ENCODE measurements at regions not wholly inside any gene's neighbourhood (a gene's known extent, or its start where the extent isn't known, plus 50 kb on each side); places are given as distances from the start of the nearest gene placed in this dataset.

- H3K36me3 ChIP-seq (replicated peaks; ENCODE audit: control insufficient read depth, insufficient read depth, low read length) = no peaks in the 10 kb centered on the region
- no peak overlapping the region for H3K4me3 ChIP-seq (ENCODE audit: insufficient read depth, low read depth, low read length)
- H3K27me3 ChIP-seq (ENCODE audit: control insufficient read depth, insufficient read depth, low read length) = no peaks in the 10 kb centered on the region
- no peak for DNase-seq
These were observed 921.0 kb upstream of the SLC39A10 start for GRCh38 chr2:194735837-194736542.

- Histone ChIP-seq H3K36me3 (replicated peaks; ENCODE audit: control insufficient read depth, insufficient read depth, low read length) (no peaks in the 10 kb centered on the region), H3K4me3 (ENCODE audit: insufficient read depth, low read depth, low read length) (no peak overlapping the region), H3K27me3 (ENCODE audit: control insufficient read depth, insufficient read depth, low read length) (no peaks in the 10 kb centered on the region)
- no peak for DNase-seq
These were observed 926.8 kb upstream of the SLC39A10 start for GRCh38 chr2:194730266-194730665.

- DNase-seq = no peak
- H3K27me3 ChIP-seq (ENCODE audit: control insufficient read depth, insufficient read depth, low read length) = no peaks in the 10 kb centered on the region
- H3K4me3 ChIP-seq (ENCODE audit: insufficient read depth, low read depth, low read length) = no peak overlapping the region
- no peaks in the 10 kb centered on the region for H3K36me3 ChIP-seq (replicated peaks; ENCODE audit: control insufficient read depth, insufficient read depth, low read length)
These were observed 931.9 kb upstream of the SLC39A10 start for GRCh38 chr2:194725169-194725568.

GRCh38 chr2:194723446-194723845 lies 933.6 kb upstream of the SLC39A10 start:
- Histone ChIP-seq H3K4me3 (ENCODE audit: insufficient read depth, low read depth, low read length) (no peak overlapping the region), H3K27me3 (ENCODE audit: control insufficient read depth, insufficient read depth, low read length) (no peaks in the 10 kb centered on the region)
- no peak for DNase-seq

GRCh38 chr2:194721227-194721626 lies 935.8 kb upstream of the SLC39A10 start:
- Histone ChIP-seq H3K27me3 (ENCODE audit: control insufficient read depth, insufficient read depth, low read length) (no peaks in the 10 kb centered on the region), H3K4me3 (ENCODE audit: insufficient read depth, low read depth, low read length) (no peak overlapping the region), H3K36me3 (replicated peaks; ENCODE audit: control insufficient read depth, insufficient read depth, low read length) (no peaks in the 10 kb centered on the region)
- no peak for DNase-seq

More at GRCh38 chr2:194723446-194723845, 933.6 kb upstream of the SLC39A10 start:
- H3K36me3 ChIP-seq (replicated peaks; ENCODE audit: control insufficient read depth, insufficient read depth, low read length) = no peaks in the 10 kb centered on the region

GRCh38 chr2:194720462-194720861 lies 936.6 kb upstream of the SLC39A10 start:
- DNase-seq = no peak
- Histone ChIP-seq H3K27me3 (ENCODE audit: control insufficient read depth, insufficient read depth, low read length) (no peaks in the 10 kb centered on the region), H3K36me3 (replicated peaks; ENCODE audit: control insufficient read depth, insufficient read depth, low read length) (no peaks in the 10 kb centered on the region), H3K4me3 (ENCODE audit: insufficient read depth, low read depth, low read length) (no peak overlapping the region)

GRCh38 chr2:194718881-194719280 lies 938.1 kb upstream of the SLC39A10 start:
- Histone ChIP-seq H3K27me3 (ENCODE audit: control insufficient read depth, insufficient read depth, low read length) (no peaks in the 10 kb centered on the region), H3K4me3 (ENCODE audit: insufficient read depth, low read depth, low read length) (no peak overlapping the region), H3K36me3 (replicated peaks; ENCODE audit: control insufficient read depth, insufficient read depth, low read length) (no peaks in the 10 kb centered on the region)
- DNase-seq = no peak

- Histone ChIP-seq H3K36me3 (replicated peaks; ENCODE audit: control insufficient read depth, insufficient read depth, low read length) (no peaks in the 10 kb centered on the region), H3K27me3 (ENCODE audit: control insufficient read depth, insufficient read depth, low read length) (no peaks in the 10 kb centered on the region), H3K4me3 (ENCODE audit: insufficient read depth, low read depth, low read length) (no peak overlapping the region)
- DNase-seq = no peak
These were observed 942.5 kb upstream of the SLC39A10 start for GRCh38 chr2:194714541-194714940.

- H3K4me3 ChIP-seq (ENCODE audit: insufficient read depth, low read depth, low read length) = no peak overlapping the region
- H3K36me3 ChIP-seq (replicated peaks; ENCODE audit: control insufficient read depth, insufficient read depth, low read length) = no peaks in the 10 kb centered on the region
- DNase-seq = no peak
- H3K27me3 ChIP-seq (ENCODE audit: control insufficient read depth, insufficient read depth, low read length) = no peaks in the 10 kb centered on the region
These were observed 947.2 kb upstream of the SLC39A10 start for GRCh38 chr2:194709840-194710239.

GRCh38 chr2:194706179-194706578 lies 950.8 kb upstream of the SLC39A10 start:
- no peak for DNase-seq
- no peak overlapping the region for H3K4me3 ChIP-seq (ENCODE audit: insufficient read depth, low read depth, low read length)
- H3K27me3 ChIP-seq (ENCODE audit: control insufficient read depth, insufficient read depth, low read length) = no peaks in the 10 kb centered on the region
- no peaks in the 10 kb centered on the region for H3K36me3 ChIP-seq (replicated peaks; ENCODE audit: control insufficient read depth, insufficient read depth, low read length)

GRCh38 chr2:194705398-194705797 lies 951.6 kb upstream of the SLC39A10 start:
- DNase-seq = no peak
- Histone ChIP-seq H3K4me3 (ENCODE audit: insufficient read depth, low read depth, low read length) (no peak overlapping the region), H3K36me3 (replicated peaks; ENCODE audit: control insufficient read depth, insufficient read depth, low read length) (no peaks in the 10 kb centered on the region), H3K27me3 (ENCODE audit: control insufficient read depth, insufficient read depth, low read length) (no peaks in the 10 kb centered on the region)

- H3K27me3 ChIP-seq (ENCODE audit: control insufficient read depth, insufficient read depth, low read length) = no peaks in the 10 kb centered on the region
- no peak for DNase-seq
- H3K4me3 ChIP-seq (ENCODE audit: insufficient read depth, low read depth, low read length) = no peak overlapping the region
- H3K36me3 ChIP-seq (replicated peaks; ENCODE audit: control insufficient read depth, insufficient read depth, low read length) = no peaks in the 10 kb centered on the region
These were observed 956.3 kb upstream of the SLC39A10 start for GRCh38 chr2:194700726-194701125.

GRCh38 chr2:194700116-194700515 lies 956.9 kb upstream of the SLC39A10 start:
- H3K27me3 ChIP-seq (ENCODE audit: control insufficient read depth, insufficient read depth, low read length) = no peaks in the 10 kb centered on the region
- H3K36me3 ChIP-seq (replicated peaks; ENCODE audit: control insufficient read depth, insufficient read depth, low read length) = no peaks in the 10 kb centered on the region
- H3K4me3 ChIP-seq (ENCODE audit: insufficient read depth, low read depth, low read length) = no peak overlapping the region
- no peak for DNase-seq

- Histone ChIP-seq H3K4me3 (ENCODE audit: insufficient read depth, low read depth, low read length) (no peak overlapping the region), H3K36me3 (replicated peaks; ENCODE audit: control insufficient read depth, insufficient read depth, low read length) (no peaks in the 10 kb centered on the region), H3K27me3 (ENCODE audit: control insufficient read depth, insufficient read depth, low read length) (no peaks in the 10 kb centered on the region)
- DNase-seq = no peak
These were observed 959.0 kb upstream of the SLC39A10 start for GRCh38 chr2:194698012-194698411.

GRCh38 chr2:194697439-194697838 lies 959.6 kb upstream of the SLC39A10 start:
- Histone ChIP-seq H3K36me3 (replicated peaks; ENCODE audit: control insufficient read depth, insufficient read depth, low read length) (no peaks in the 10 kb centered on the region), H3K4me3 (ENCODE audit: insufficient read depth, low read depth, low read length) (no peak overlapping the region), H3K27me3 (ENCODE audit: control insufficient read depth, insufficient read depth, low read length) (no peaks in the 10 kb centered on the region)
- DNase-seq = no peak

- Histone ChIP-seq H3K27me3 (ENCODE audit: control insufficient read depth, insufficient read depth, low read length) (no peaks in the 10 kb centered on the region), H3K36me3 (replicated peaks; ENCODE audit: control insufficient read depth, insufficient read depth, low read length) (no peaks in the 10 kb centered on the region)
These were observed 960.3 kb upstream of the SLC39A10 start for GRCh38 chr2:194696690-194697089.

More at GRCh38 chr2:194696690-194697089, 960.3 kb upstream of the SLC39A10 start:
- no peak for DNase-seq
- no peak overlapping the region for H3K4me3 ChIP-seq (ENCODE audit: insufficient read depth, low read depth, low read length)
